ENCODE measurements at regions not wholly inside any gene's neighbourhood (a gene's known extent, or its start where the extent isn't known, plus 50 kb on each side); places are given as distances from the start of the nearest gene placed in this dataset.

DNA sequence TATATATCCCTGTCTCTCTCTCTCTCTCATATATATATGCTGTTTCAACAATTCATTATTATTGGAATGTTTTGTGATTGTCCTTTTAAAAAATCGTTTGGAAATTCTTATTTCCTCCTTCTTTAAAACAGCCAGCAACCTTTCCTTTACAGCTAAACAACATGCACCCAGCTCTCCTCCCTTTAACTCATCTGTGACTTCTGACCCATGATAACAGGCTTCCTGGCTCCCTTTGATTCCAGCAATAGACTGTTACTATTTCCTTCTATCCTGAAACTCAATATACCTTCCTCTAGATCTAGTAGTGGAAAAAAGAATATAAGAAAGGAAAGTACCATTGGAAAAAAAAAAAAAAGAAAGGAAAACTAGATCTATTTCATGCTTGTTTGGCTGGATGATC lies 254.7 kb upstream of the RGMB start:
- TF ChIP-seq, protein P1, sequence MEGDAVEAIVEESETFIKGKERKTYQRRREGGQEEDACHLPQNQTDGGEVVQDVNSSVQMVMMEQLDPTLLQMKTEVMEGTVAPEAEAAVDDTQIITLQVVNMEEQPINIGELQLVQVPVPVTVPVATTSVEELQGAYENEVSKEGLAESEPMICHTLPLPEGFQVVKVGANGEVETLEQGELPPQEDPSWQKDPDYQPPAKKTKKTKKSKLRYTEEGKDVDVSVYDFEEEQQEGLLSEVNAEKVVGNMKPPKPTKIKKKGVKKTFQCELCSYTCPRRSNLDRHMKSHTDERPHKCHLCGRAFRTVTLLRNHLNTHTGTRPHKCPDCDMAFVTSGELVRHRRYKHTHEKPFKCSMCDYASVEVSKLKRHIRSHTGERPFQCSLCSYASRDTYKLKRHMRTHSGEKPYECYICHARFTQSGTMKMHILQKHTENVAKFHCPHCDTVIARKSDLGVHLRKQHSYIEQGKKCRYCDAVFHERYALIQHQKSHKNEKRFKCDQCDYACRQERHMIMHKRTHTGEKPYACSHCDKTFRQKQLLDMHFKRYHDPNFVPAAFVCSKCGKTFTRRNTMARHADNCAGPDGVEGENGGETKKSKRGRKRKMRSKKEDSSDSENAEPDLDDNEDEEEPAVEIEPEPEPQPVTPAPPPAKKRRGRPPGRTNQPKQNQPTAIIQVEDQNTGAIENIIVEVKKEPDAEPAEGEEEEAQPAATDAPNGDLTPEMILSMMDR (IDR thresholded peaks at IDR 0.05; ENCODE audit: insufficient read depth, low read depth, low read length), result no peak
- TF ChIP-seq EZH2 (IDR thresholded peaks at IDR 0.05; ENCODE audit: insufficient read depth, low read length), result no peak
